Naive thymus-derived CD4-positive, alpha-beta T cell (primary cell): ENCODE measurements at regions not wholly inside any gene's neighbourhood (a gene's known extent, or its start where the extent isn't known, plus 50 kb on each side); places are given as distances from the start of the nearest gene placed in this dataset.

Experiments
- ATAC-seq: fragments of 150-1000 bp; cut with Tn5 transposase; 2 replicates; pipeline ENCODE4 v1.10.0; 2021; ENCODE audit warnings: mild to moderate bottlenecking, moderate library complexity
- CTCF ChIA-PET: fragments of 350-600 bp; sonication (Branson Sonifier 250); formaldehyde crosslinking; loops from one replicate; lab custom pipeline; 2021; ENCODE audit warnings: antibody characterized with exemption; lab: Charles Lee
- POLR2A ChIA-PET: fragments of 350-600 bp; sonication (Branson Sonifier 250); formaldehyde crosslinking; loops from one replicate; lab custom pipeline; 2021; ENCODE audit warnings: antibody characterized with exemption, inconsistent platforms; lab: Charles Lee
- DNase-seq, 9 donors: peaks; one replicate each; pipeline versions ENCODE4 v3.0.0 to v3.0.0-alpha.2; 2020 to 2022; ENCODE audit warnings: mixed read lengths in 1 of 9
- H3K27ac ChIP-seq: one replicate; pipeline ENCODE4 v1.7.0; 2013; ENCODE audit warnings: mild to moderate bottlenecking, low read depth, low read length, moderate library complexity
- H3K27me3 ChIP-seq, 2 donors: one replicate each; pipeline ENCODE4 v1.7.0; 2013; ENCODE audit warnings: low read length in 2 of 2, mild to moderate bottlenecking in 2 of 2, moderate library complexity in 2 of 2; ENCODE audit not compliant: control insufficient read depth in 2 of 2, insufficient read depth in 2 of 2
- H3K36me3 ChIP-seq, 3 experiments: 1 replicate in 2 of 3; 2 replicates in 1 of 3; pipeline ENCODE4 v1.7.0; 2013; ENCODE audit warnings: low read length in 3 of 3, mild to moderate bottlenecking in 3 of 3, moderate library complexity in 1 of 3; ENCODE audit not compliant: insufficient read depth in 3 of 3, control insufficient read depth in 2 of 3
- H3K4me1 ChIP-seq, 2 donors: one replicate each; pipeline ENCODE4 v1.7.0; 2013; ENCODE audit warnings: low read length in 2 of 2, mild to moderate bottlenecking in 2 of 2, moderate library complexity in 1 of 2; ENCODE audit not compliant: control insufficient read depth in 2 of 2, insufficient read depth in 2 of 2
- H3K4me3 ChIP-seq: 2 replicates; pipeline ENCODE4 v1.7.0; 2013; ENCODE audit warnings: mild to moderate bottlenecking, low read length
- H3K9me3 ChIP-seq, 3 experiments: 1 replicate in 2 of 3; 2 replicates in 1 of 3; pipeline ENCODE4 v1.7.0; 2013; ENCODE audit warnings: low read length in 3 of 3; ENCODE audit not compliant: control insufficient read depth in 2 of 3
- H3K27ac Mint-ChIP-seq, 9 donors: one replicate each; pipeline ENCODE4 v1.8.0; 2020 to 2022; ENCODE audit warnings: mixed read lengths in 9 of 9, mild to moderate bottlenecking in 8 of 9, moderate library complexity in 5 of 9, inconsistent platforms in 2 of 9
- H3K27me3 Mint-ChIP-seq, 5 donors: one replicate each; pipeline ENCODE4 v1.8.0; 2021 to 2022; ENCODE audit warnings: mixed read lengths in 5 of 5, mild to moderate bottlenecking in 1 of 5
- H3K36me3 Mint-ChIP-seq, 5 donors: one replicate each; pipeline ENCODE4 v1.8.0; 2020 to 2022; ENCODE audit warnings: mixed read lengths in 5 of 5, mild to moderate bottlenecking in 3 of 5, inconsistent platforms in 1 of 5
- H3K4me1 Mint-ChIP-seq, 7 donors: one replicate each; pipeline ENCODE4 v1.8.0; 2020 to 2022; ENCODE audit warnings: mixed read lengths in 7 of 7, mild to moderate bottlenecking in 3 of 7, inconsistent platforms in 1 of 7
- H3K4me3 Mint-ChIP-seq, 10 donors: one replicate each; pipeline ENCODE4 v1.8.0; 2020 to 2022; ENCODE audit warnings: mild to moderate bottlenecking in 10 of 10, mixed read lengths in 10 of 10, moderate library complexity in 6 of 10, inconsistent platforms in 2 of 10
- H3K9me3 Mint-ChIP-seq, 11 donors: one replicate each; pipeline ENCODE4 v1.8.0; 2020 to 2022; ENCODE audit warnings: mixed read lengths in 11 of 11, mild to moderate bottlenecking in 4 of 11, inconsistent platforms in 1 of 11, moderate library complexity in 1 of 11
- intact Hi-C, 2 donors: fragments of 100-400 bp; cut with micrococcal nuclease; formaldehyde crosslinking; loops; one replicate each; pipeline ENCODE4 v1.15.1; 2023

- Histone ChIP-seq H3K4me1 (no peaks in the 10 kb centered on the region), H3K9me3 (peaks cover 0 to 7% (median 0%) of the 10 kb centered on the region in 3 experiments), H3K36me3 (no peaks in the 10 kb centered on the region), H3K27ac (no peak overlapping the region), H3K4me3 (no peak overlapping the region), H3K27me3 (no peaks in the 10 kb centered on the region)
- ChIA-PET CTCF (no interaction called here), POLR2A (no interaction called here)
- Mint-ChIP-seq H3K9me3 (peaks cover 0 to 32% (median 12%) of the 10 kb centered on the region in 11 donors), H3K27ac (no peak overlapping the region), H3K4me1 (peaks cover 0 to 6% (median 0%) of the 10 kb centered on the region in 7 donors), H3K27me3 (peaks cover 0 to 45% (median 0%) of the 10 kb centered on the region in 5 donors), H3K36me3 (peaks cover 0 to 13% (median 6%) of the 10 kb centered on the region in 5 donors), H3K4me3 (no peak overlapping the region)
- intact Hi-C loops: no loop called here
- no peak for ATAC-seq
- no peak for DNase-seq
Observed at GRCh38 chr6:6843057-6843627, 254.6 kb downstream of the LY86 start.

- no peaks in the 10 kb centered on the region for H3K36me3 ChIP-seq
- H3K9me3 ChIP-seq: peaks cover 0 to 7% (median 0%) of the 10 kb centered on the region in 3 experiments
- H3K27ac ChIP-seq: no peak overlapping the region
- Mint-ChIP-seq H3K27ac (no peak overlapping the region), H3K27me3 (peaks cover 0 to 41% (median 0%) of the 10 kb centered on the region in 5 donors), H3K36me3 (peaks cover 0 to 13% (median 6%) of the 10 kb centered on the region in 5 donors), H3K4me1 (peaks cover 0 to 6% (median 0%) of the 10 kb centered on the region in 7 donors), H3K9me3 (peaks cover 0 to 33% (median 12%) of the 10 kb centered on the region in 11 donors), H3K4me3 (no peak overlapping the region)
- ATAC-seq: no peak
- no peaks in the 10 kb centered on the region for H3K4me1 ChIP-seq
- POLR2A ChIA-PET: no interaction called here
- no peak for DNase-seq
- H3K27me3 ChIP-seq: no peaks in the 10 kb centered on the region
- intact Hi-C loops: no loop called here
- no peak overlapping the region for H3K4me3 ChIP-seq
- CTCF ChIA-PET: no interaction called here
Observed at GRCh38 chr6:6843777-6844176, 255.3 kb downstream of the LY86 start.

- H3K36me3 ChIP-seq: no peaks in the 10 kb centered on the region
- H3K27me3 ChIP-seq: no peaks in the 10 kb centered on the region
- H3K27ac Mint-ChIP-seq: no peak overlapping the region
- H3K4me1 ChIP-seq: no peaks in the 10 kb centered on the region
- ChIA-PET CTCF (no interaction called here), POLR2A (no interaction called here)
- DNase-seq (no peak), ATAC-seq (no peak)
- H3K4me1 Mint-ChIP-seq: peaks cover 0 to 6% (median 0%) of the 10 kb centered on the region in 7 donors
- H3K4me3 ChIP-seq: no peak overlapping the region
- intact Hi-C loops: no loop called here
- H3K9me3 Mint-ChIP-seq: peaks cover 0 to 33% (median 12%) of the 10 kb centered on the region in 11 donors
- no peak overlapping the region for H3K27ac ChIP-seq
- H3K36me3 Mint-ChIP-seq: peaks cover 0 to 13% (median 6%) of the 10 kb centered on the region in 5 donors
- peaks cover 0 to 7% (median 0%) of the 10 kb centered on the region in 3 experiments for H3K9me3 ChIP-seq
- no peak overlapping the region for H3K4me3 Mint-ChIP-seq
- H3K27me3 Mint-ChIP-seq: peaks cover 0 to 38% (median 0%) of the 10 kb centered on the region in 5 donors
Observed at GRCh38 chr6:6844530-6844929, 256.0 kb downstream of the LY86 start.

GRCh38 chr6:6845603-6846002 is 257.1 kb downstream of the LY86 start:
- Mint-ChIP-seq H3K4me3 (no peak overlapping the region), H3K27me3 (peaks cover 0 to 32% (median 0%) of the 10 kb centered on the region in 5 donors), H3K27ac (no peak overlapping the region), H3K4me1 (peaks cover 0 to 6% (median 0%) of the 10 kb centered on the region in 7 donors), H3K36me3 (peaks cover 0 to 13% (median 6%) of the 10 kb centered on the region in 5 donors), H3K9me3 (peaks cover 0 to 33% (median 13%) of the 10 kb centered on the region in 11 donors)
- no peak for ATAC-seq
- ChIA-PET POLR2A (no interaction called here), CTCF (no interaction called here)
- Histone ChIP-seq H3K36me3 (no peaks in the 10 kb centered on the region), H3K9me3 (peaks cover 0 to 7% (median 0%) of the 10 kb centered on the region in 3 experiments), H3K4me1 (no peaks in the 10 kb centered on the region), H3K27me3 (no peaks in the 10 kb centered on the region), H3K4me3 (no peak overlapping the region), H3K27ac (no peak overlapping the region)
- no peak for DNase-seq
- intact Hi-C loops: no loop called here

- no peak overlapping the region for H3K4me3 ChIP-seq
- ATAC-seq (no peak), DNase-seq (no peak)
- Mint-ChIP-seq H3K27me3 (peaks cover 0 to 15% (median 0%) of the 10 kb centered on the region in 5 donors), H3K9me3 (peaks cover 0 to 33% (median 13%) of the 10 kb centered on the region in 11 donors), H3K36me3 (peaks cover 0 to 17% (median 6%) of the 10 kb centered on the region in 5 donors), H3K27ac (no peak overlapping the region), H3K4me1 (peaks cover 0 to 1% (median 0%) of the 10 kb centered on the region in 7 donors), H3K4me3 (no peak overlapping the region)
- no peak overlapping the region for H3K27ac ChIP-seq
- H3K4me1 ChIP-seq: no peaks in the 10 kb centered on the region
- no peaks in the 10 kb centered on the region for H3K36me3 ChIP-seq
- CTCF ChIA-PET: no interaction called here
- POLR2A ChIA-PET: no interaction called here
- no peaks in the 10 kb centered on the region for H3K27me3 ChIP-seq
- H3K9me3 ChIP-seq: peaks cover 0 to 7% (median 0%) of the 10 kb centered on the region in 3 experiments
- intact Hi-C loops: no loop called here
Observed at GRCh38 chr6:6847591-6847990, 259.1 kb downstream of the LY86 start.

- no peak overlapping the region for H3K4me3 Mint-ChIP-seq
- no peak overlapping the region for H3K27ac Mint-ChIP-seq
- no peaks in the 10 kb centered on the region for H3K4me1 ChIP-seq
- no peak overlapping the region for H3K4me3 ChIP-seq
- DNase-seq (no peak), ATAC-seq (no peak)
- H3K9me3 Mint-ChIP-seq: peaks cover 0 to 13% (median 4%) of the 10 kb centered on the region in 11 donors
- H3K36me3 Mint-ChIP-seq: peaks cover 0 to 11% (median 2%) of the 10 kb centered on the region in 5 donors
- intact Hi-C loops: loop anchor here in 1 of 2 donors (10.0 kb wide), 1 partner anchor 57 kb away; no protein-coding TSS in a partner anchor
- no peaks in the 10 kb centered on the region for H3K36me3 ChIP-seq
- H3K9me3 ChIP-seq: peaks cover 0 to 3% (median 0%) of the 10 kb centered on the region in 3 experiments
- peaks cover 5 to 11% (median 9%) of the 10 kb centered on the region in 7 donors for H3K4me1 Mint-ChIP-seq
- no peak overlapping the region for H3K27ac ChIP-seq
- no peaks in the 10 kb centered on the region for H3K27me3 ChIP-seq
- POLR2A ChIA-PET: no interaction called here
- CTCF ChIA-PET: no interaction called here
- no peaks in the 10 kb centered on the region for H3K27me3 Mint-ChIP-seq
Observed at GRCh38 chr6:6851059-6851948, 256.5 kb upstream of the RREB1 start.
